ENCODE measurements at regions not wholly inside any gene's neighbourhood (a gene's known extent, or its start where the extent isn't known, plus 50 kb on each side); places are given as distances from the start of the nearest gene placed in this dataset.

DNA sequence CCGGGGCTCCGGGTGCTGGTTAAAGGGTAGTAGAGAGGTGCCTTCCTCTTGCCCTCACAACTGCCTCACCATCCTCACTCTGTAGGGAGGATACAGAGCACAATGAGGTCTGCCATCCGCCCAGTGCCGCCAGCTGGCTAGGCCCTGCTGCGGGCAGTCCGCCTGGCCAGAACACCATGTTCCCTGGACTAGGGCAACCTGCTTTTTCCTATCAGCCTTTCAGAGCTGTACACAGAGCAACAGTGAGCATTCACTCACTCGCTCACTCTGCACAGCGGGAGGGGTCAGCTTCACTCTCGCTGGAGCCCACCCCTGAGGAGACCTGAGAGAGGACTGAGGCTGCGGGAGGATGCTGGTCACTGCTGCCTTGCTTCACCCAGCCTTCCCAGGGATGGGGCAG, 218.7 kb upstream of the CHRNA7 start:
- intact Hi-C loops (cut with micrococcal nuclease), result no loop called here
- peak; percentile 65 for ATAC-seq
- DNase-seq, result peak; percentile 37

DNA sequence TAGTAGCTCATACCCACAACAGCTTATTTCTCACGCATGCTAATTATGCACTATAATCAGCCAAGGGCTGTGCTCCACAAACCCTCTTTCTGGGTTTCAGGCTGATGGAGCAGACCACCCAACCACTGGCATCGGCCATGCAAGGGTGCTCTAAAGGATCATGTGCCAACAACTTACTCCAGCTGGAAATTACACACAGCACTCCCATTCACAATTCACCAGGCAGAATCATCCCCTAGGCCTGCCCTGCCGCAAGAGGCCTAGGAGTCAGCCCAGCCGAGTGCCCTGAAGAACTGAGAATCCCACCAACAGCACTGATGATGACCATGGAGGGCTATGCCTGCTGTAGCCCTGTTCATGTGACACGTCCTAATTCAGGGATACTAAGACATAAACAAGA, 216.2 kb upstream of the CHRNA7 start:
- intact Hi-C loops (cut with micrococcal nuclease), result no loop called here
- DNase-seq, result no peak
- no peak for ATAC-seq

DNA sequence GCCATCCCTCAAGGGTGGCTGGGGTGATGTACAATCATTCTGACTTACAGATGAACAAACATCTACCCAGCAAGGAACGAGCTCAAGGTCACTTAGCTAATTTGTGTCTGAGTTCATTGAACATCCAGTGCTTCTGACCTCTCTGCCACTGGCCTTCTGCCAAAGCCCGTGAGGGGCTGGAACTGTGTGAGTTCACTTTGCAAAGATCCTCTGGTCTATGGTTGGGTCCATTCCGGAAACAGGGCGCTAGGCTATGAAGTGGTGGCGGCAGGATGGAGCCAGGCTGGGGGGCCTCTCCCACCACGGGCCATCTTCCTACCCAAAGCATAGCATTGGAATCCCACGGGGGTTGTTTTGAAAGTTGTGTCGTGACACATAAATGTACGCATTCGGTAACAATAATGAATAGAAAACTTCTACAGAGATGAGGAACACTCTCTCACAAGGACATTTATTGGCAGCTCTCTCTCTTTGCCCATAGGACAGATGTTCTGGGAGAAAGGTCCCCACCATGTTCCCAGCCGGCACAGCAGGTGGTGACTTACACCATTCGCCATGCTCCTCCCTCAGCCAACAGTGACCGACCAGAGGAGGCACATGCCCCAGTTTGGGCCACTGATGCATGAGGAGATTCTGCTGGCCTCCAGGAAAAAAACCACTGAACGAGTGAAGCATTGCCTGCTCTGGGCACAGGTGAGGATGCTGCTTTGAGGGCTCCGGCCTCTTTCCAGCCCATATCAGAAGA, 214.7 kb upstream of the CHRNA7 start:
- ATAC-seq, result no peak
- DNase-seq, result no peak
- intact Hi-C loops (cut with micrococcal nuclease), result no loop called here

GRCh38 chr15:31822463-31822862, 207.9 kb upstream of the CHRNA7 start:
- ATAC-seq (peak; percentile 67), DNase-seq (no peak)
- intact Hi-C loops (cut with micrococcal nuclease), result no loop called here

- intact Hi-C loops (cut with micrococcal nuclease), result no loop called here
- no peak for DNase-seq
- no peak for ATAC-seq
Observed at GRCh38 chr15:31824024-31824423, 206.3 kb upstream of the CHRNA7 start.

DNA sequence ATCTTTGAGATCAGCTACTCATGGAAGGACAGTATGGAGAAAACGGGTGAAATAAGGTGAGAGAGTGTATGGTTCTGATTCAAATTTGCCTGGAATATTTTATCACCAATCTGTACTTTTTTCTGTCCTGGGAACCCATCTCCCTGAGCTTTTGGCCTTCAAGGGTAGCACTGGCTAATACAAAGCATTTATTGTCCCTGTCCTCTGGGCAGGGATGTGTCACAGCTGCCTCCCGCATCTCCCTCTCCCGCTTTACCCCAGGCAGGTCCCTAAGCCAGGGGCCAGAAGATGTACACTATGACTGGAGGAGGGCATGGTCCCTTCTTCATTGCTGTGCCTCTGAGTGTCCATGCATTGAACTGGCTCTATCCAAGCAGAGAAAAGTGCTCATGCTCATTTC, 201.7 kb upstream of the CHRNA7 start:
- DNase-seq (no peak), ATAC-seq (no peak)
- intact Hi-C loops (cut with micrococcal nuclease), result no loop called here

GRCh38 chr15:31830591-31830990, 199.7 kb upstream of the CHRNA7 start:
- intact Hi-C loops (cut with micrococcal nuclease), result no loop called here
- ATAC-seq, result no peak
- DNase-seq, result no peak

DNA sequence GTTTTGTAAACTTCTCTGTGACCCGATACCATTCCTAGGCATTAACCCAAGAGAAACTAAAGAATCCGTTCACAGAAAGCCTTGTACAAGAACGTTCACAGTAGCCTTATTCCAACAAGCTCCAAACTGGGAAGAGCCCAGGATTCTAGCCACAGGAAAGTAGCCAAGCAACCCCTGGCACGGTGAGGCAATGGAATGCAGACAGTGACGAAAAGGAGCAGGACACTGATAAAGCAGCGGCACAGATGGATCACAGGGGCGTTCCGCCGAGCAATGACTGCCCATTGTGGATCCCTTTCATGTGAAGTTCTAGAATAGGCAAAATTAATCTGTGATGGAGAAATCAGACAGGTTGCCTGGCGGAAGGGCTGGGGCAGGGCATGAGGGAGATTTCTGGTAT, 198.7 kb upstream of the CHRNA7 start:
- intact Hi-C loops (cut with micrococcal nuclease), result no loop called here
- peak; percentile 95 for ATAC-seq
- peak; percentile 61 for DNase-seq

GRCh38 chr15:31834654-31835053, 195.7 kb upstream of the CHRNA7 start:
- DNase-seq, result no peak
- intact Hi-C loops (cut with micrococcal nuclease), result no loop called here
- ATAC-seq, result no peak

GRCh38 chr15:31839388-31839787, 190.9 kb upstream of the CHRNA7 start:
- no peak for ATAC-seq

GRCh38 chr15:31840849-31841476, 189.4 kb upstream of the CHRNA7 start:
- DNase-seq, result peak; percentile 52
- peak; percentile 98 for ATAC-seq
- intact Hi-C loops (cut with micrococcal nuclease), result no loop called here

More at GRCh38 chr15:31839388-31839787, 190.9 kb upstream of the CHRNA7 start:
- no peak for DNase-seq
- intact Hi-C loops (cut with micrococcal nuclease), result no loop called here

GRCh38 chr15:31842532-31843195, 187.7 kb upstream of the CHRNA7 start:
- intact Hi-C loops (cut with micrococcal nuclease), result no loop called here
- DNase-seq, result no peak
- no peak for ATAC-seq

GRCh38 chr15:31843426-31844055, 186.8 kb upstream of the CHRNA7 start:
- DNase-seq (no peak), ATAC-seq (no peak)
- intact Hi-C loops (cut with micrococcal nuclease), result no loop called here

DNA sequence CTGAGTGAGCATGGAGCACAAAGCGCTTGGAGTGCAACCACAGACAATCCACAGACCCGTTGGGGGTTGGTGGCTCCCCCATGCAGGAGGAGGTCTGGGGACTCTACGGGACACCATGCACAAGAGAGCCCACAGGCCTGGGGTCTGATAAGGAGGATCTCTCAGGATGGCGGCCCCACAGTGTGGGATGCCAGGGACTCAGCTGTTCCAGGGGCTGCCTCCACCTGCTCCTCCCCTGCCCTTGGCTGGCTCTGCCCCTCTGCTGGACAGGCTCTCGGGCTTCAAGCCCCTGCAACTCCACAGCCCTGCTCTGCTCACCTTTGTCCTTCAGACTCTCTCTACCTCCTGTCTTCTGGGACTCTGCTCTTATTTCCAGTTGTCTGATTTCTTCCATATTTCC, 184.5 kb upstream of the CHRNA7 start:
- no peak for DNase-seq
- no peak for ATAC-seq
- intact Hi-C loops (cut with micrococcal nuclease), result no loop called here

GRCh38 chr15:31847961-31848360, 182.4 kb upstream of the CHRNA7 start:
- DNase-seq (no peak), ATAC-seq (no peak)
- intact Hi-C loops (cut with micrococcal nuclease), result no loop called here

- intact Hi-C loops (cut with micrococcal nuclease), result no loop called here
Observed at GRCh38 chr15:31848621-31849020, 181.7 kb upstream of the CHRNA7 start.

GRCh38 chr15:31852933-31853799, 177.1 kb upstream of the CHRNA7 start:
- no peak for DNase-seq
- intact Hi-C loops (cut with micrococcal nuclease), result no loop called here
- ATAC-seq, result no peak

More at GRCh38 chr15:31848621-31849020, 181.7 kb upstream of the CHRNA7 start:
- ATAC-seq (peak; percentile 57), DNase-seq (no peak)

- intact Hi-C loops (cut with micrococcal nuclease), result no loop called here
- DNase-seq, result no peak
- ATAC-seq, result no peak
Observed at GRCh38 chr15:31856581-31856980, 173.7 kb upstream of the CHRNA7 start.

DNA sequence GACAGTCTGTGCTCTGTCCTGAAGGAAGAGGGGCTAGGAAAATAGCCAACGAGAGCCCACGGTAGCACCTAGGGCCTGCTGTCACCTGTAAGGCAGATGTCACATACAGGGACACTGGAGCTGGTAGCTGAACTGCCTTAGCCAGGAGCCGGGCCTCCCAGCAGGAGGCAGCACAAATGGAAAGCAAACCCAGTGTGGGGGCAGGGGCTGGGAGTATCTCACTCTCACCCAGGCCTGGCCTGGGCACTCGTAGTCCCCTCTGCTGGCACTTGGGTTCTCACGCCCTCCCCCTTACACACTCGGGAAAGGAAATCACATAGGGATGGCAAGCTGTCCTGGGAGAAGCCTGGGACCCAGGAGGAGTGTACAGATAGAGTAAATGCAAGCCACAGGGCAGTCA, 173.1 kb upstream of the CHRNA7 start:
- DNase-seq (no peak), ATAC-seq (no peak)
- intact Hi-C loops (cut with micrococcal nuclease), result no loop called here
